ENCODE measurements at regions not wholly inside any gene's neighbourhood (a gene's known extent, or its start where the extent isn't known, plus 50 kb on each side); places are given as distances from the start of the nearest gene placed in this dataset.

DNA sequence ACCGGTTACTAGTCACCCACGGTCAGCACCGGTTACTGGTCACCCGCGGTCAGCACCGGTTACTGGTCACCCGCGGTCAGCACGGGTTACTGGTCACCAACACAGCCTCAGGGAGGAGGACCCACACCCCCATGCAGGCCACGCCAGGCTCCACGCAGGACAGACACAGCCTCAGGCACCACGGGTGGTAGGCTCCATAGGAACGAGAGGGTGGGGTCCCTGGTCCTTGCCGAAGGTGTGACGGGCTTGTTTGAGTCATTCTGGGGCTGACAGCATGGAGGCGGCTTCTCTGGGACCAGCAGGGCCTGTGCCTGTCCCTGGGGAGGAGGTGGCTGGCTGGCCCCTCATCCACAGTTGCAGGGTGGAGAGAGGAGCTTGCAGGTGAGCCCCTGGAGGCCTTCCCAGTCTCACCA lies 122.8 kb upstream of the SOX1 start:
- no peaks in the 10 kb centered on the region for H3K9me3 Mint-ChIP-seq
- no peaks in the 10 kb centered on the region for H3K4me1 Mint-ChIP-seq (ENCODE audit: low read depth)
- no peak overlapping the region for H3K27ac Mint-ChIP-seq
- DNase-seq (no peak), ATAC-seq (no peak)
- H3K4me3 Mint-ChIP-seq: no peak overlapping the region
- TF ChIP-seq, protein P1, sequence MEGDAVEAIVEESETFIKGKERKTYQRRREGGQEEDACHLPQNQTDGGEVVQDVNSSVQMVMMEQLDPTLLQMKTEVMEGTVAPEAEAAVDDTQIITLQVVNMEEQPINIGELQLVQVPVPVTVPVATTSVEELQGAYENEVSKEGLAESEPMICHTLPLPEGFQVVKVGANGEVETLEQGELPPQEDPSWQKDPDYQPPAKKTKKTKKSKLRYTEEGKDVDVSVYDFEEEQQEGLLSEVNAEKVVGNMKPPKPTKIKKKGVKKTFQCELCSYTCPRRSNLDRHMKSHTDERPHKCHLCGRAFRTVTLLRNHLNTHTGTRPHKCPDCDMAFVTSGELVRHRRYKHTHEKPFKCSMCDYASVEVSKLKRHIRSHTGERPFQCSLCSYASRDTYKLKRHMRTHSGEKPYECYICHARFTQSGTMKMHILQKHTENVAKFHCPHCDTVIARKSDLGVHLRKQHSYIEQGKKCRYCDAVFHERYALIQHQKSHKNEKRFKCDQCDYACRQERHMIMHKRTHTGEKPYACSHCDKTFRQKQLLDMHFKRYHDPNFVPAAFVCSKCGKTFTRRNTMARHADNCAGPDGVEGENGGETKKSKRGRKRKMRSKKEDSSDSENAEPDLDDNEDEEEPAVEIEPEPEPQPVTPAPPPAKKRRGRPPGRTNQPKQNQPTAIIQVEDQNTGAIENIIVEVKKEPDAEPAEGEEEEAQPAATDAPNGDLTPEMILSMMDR (IDR thresholded peaks at IDR 0.05): no peak
- ChIA-PET POLR2A (no interaction called here), CTCF (no interaction called here)
- no peaks in the 10 kb centered on the region for H3K36me3 Mint-ChIP-seq (ENCODE audit: low read depth)
- H3K27me3 Mint-ChIP-seq: peaks cover 7% of the 10 kb centered on the region
- intact Hi-C loops (cut with micrococcal nuclease): no loop called here

DNA sequence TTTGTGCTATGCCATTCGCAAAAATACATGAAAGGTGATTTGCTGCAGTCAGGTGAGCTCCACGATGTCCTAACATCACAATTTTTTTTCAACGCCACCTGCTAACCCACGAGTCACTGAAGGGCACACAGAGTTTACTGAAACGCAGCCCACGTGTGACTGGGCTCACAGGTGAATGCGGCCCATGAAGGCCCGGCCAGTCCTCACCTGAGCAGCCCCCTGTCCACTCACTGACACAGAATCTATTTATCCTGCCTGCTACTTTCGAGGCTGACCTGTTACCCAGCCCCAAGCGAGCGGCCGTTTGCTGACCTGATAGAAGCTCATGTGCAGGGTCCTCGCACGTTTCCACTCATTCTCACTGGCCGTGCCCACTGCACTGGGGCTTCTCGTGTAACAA lies 121.9 kb upstream of the SOX1 start:
- intact Hi-C loops (cut with micrococcal nuclease): no loop called here
- DNase-seq (no peak), ATAC-seq (no peak)
- no peak overlapping the region for H3K27ac Mint-ChIP-seq
- H3K27me3 Mint-ChIP-seq: peaks cover 3% of the 10 kb centered on the region
- no peaks in the 10 kb centered on the region for H3K9me3 Mint-ChIP-seq
- no peak overlapping the region for H3K4me3 Mint-ChIP-seq
- CTCF ChIA-PET: no interaction called here
- POLR2A ChIA-PET: interaction anchor here (0.8 kb wide), 1 partner anchor 79 kb away, joined by 3 read pairs; no protein-coding TSS in a partner anchor
- TF ChIP-seq, protein P1 (IDR thresholded peaks at IDR 0.05): no peak
- H3K36me3 Mint-ChIP-seq (ENCODE audit: low read depth): no peaks in the 10 kb centered on the region
- no peaks in the 10 kb centered on the region for H3K4me1 Mint-ChIP-seq (ENCODE audit: low read depth)

DNA sequence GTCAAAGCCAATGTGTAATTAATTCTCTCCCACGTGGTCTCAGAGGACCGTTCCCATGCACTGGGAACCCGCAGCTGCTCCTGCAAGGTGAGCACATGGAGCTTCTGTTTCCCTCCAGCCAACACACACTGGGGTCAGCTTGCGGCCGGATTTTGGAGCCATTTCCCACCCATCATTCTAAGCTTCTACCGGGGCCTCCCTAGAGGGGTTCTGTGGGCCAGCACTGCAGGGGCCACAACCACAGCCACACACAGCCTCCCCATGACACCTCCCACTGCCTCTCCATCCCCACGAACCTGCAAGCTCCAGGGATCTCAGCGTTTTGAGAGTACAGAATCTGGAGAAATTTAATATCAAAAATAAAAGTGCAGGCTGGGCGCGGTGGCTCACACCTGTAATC lies 120.7 kb upstream of the SOX1 start:
- intact Hi-C loops (cut with micrococcal nuclease): no loop called here
- DNase-seq: no peak
- Mint-ChIP-seq H3K27me3 (peaks cover 1% of the 10 kb centered on the region), H3K36me3 (ENCODE audit: low read depth) (no peaks in the 10 kb centered on the region), H3K9me3 (no peaks in the 10 kb centered on the region), H3K4me3 (no peak overlapping the region), H3K27ac (no peak overlapping the region), H3K4me1 (ENCODE audit: low read depth) (no peaks in the 10 kb centered on the region)
- CTCF ChIA-PET: no interaction called here
- POLR2A ChIA-PET: no interaction called here
- ATAC-seq: no peak
- TF ChIP-seq, protein P1 (IDR thresholded peaks at IDR 0.05): no peak

DNA sequence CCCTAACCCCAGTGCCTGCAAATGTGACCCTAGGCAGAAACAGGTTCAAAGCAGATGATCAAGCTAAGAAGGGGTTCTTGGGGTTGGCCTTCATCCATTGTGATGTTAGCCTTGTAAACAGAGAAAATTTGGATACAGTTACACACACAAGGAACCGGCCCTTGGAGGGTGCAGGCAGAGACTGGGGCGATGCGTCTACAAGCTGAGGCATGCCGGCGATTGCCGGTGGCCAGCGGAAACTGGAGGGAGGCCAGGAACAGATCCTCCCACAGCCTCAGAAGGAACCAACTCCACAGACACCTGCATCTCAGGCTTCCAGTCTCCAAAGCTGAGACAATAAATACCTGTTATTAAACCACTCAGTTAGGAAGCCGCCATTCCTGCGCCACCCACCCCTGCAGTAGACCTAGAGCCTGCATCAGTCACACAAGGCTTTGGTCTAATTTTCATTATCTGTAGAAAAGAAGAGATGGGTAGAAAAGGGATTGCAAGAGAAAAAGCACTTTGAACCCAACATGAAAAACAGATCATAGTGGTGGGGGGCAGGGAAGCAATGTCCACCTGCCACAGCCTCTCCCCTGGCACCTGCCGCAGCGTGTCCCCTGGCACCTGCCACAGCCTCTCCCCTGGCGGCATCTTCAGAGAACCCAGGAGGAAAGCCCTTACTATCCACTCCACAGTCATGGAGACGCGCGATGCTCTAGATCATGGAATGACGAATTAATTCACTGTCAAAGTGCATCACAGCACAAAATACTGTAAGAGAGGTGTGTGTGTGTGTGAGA lies 119.7 kb upstream of the SOX1 start:
- no peaks in the 10 kb centered on the region for H3K4me1 Mint-ChIP-seq (ENCODE audit: low read depth)
- ChIA-PET CTCF (no interaction called here), POLR2A (no interaction called here)
- intact Hi-C loops (cut with micrococcal nuclease): no loop called here
- H3K36me3 Mint-ChIP-seq (ENCODE audit: low read depth): no peaks in the 10 kb centered on the region
- no peak for ATAC-seq
- TF ChIP-seq, protein P1 (IDR thresholded peaks at IDR 0.05): no peak
- H3K4me3 Mint-ChIP-seq: no peak overlapping the region
- no peak overlapping the region for H3K27ac Mint-ChIP-seq
- no peaks in the 10 kb centered on the region for H3K9me3 Mint-ChIP-seq
- H3K27me3 Mint-ChIP-seq: peaks cover 1% of the 10 kb centered on the region
- DNase-seq: no peak

DNA sequence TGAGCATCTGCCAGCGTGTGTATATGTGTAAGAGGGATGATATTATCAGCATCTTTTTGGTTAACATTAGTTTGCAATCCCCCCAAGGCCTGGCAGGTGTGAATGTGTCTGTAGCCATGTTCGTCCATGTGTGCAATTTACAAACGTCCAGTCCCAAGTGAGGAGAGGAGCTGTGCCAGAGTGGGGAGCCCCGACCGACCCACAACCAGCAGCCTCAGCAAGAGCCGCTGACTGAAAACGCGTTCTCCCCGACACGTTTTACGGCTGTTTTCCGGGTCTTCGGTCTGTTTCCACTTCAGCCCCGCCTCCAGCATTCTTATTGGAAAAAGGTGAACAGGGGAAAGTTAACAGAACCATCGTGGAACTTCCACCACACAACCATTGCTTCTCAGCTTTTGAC lies 119.1 kb upstream of the SOX1 start:
- intact Hi-C loops (cut with micrococcal nuclease): no loop called here
- Mint-ChIP-seq H3K27me3 (peaks cover 1% of the 10 kb centered on the region), H3K4me3 (no peak overlapping the region), H3K36me3 (ENCODE audit: low read depth) (no peaks in the 10 kb centered on the region), H3K27ac (no peak overlapping the region), H3K4me1 (ENCODE audit: low read depth) (no peaks in the 10 kb centered on the region), H3K9me3 (no peaks in the 10 kb centered on the region)
- ChIA-PET CTCF (no interaction called here), POLR2A (no interaction called here)
- TF ChIP-seq, protein P1 (IDR thresholded peaks at IDR 0.05): no peak
- ATAC-seq: no peak
- no peak for DNase-seq
